Kidney epithelial cell (primary cell): ENCODE measurements at regions not wholly inside any gene's neighbourhood (a gene's known extent, or its start where the extent isn't known, plus 50 kb on each side); places are given as distances from the start of the nearest gene placed in this dataset.

Experiments
- DNase-seq: peaks from one replicate; pipeline ENCODE4 v3.0.0-alpha.2; 2010; ENCODE audit warnings: low read depth
- H3K27me3 ChIP-seq: 2 replicates; pipeline ENCODE4 v1.6.0; 2011; ENCODE audit warnings: low read length; ENCODE audit not compliant: control insufficient read depth, insufficient read depth
- H3K36me3 ChIP-seq: 2 replicates; pipeline ENCODE4 v1.5.1; 2011; ENCODE audit warnings: low read length; ENCODE audit not compliant: control insufficient read depth, insufficient read depth
- H3K4me3 ChIP-seq: 2 replicates; pipeline ENCODE4 v1.5.1; 2011; ENCODE audit warnings: low read depth, mild to moderate bottlenecking, control low read depth, low read length
- TF ChIP-seq, protein P1 (sequence below): IDR thresholded peaks from 2 replicates; pipeline ENCODE4 v1.5.1; 2011; ENCODE audit warnings: mild to moderate bottlenecking, moderate library complexity, low read length, control low read depth, inconsistent platforms; ENCODE audit not compliant: insufficient read depth, poor library complexity, severe bottlenecking

DNA sequence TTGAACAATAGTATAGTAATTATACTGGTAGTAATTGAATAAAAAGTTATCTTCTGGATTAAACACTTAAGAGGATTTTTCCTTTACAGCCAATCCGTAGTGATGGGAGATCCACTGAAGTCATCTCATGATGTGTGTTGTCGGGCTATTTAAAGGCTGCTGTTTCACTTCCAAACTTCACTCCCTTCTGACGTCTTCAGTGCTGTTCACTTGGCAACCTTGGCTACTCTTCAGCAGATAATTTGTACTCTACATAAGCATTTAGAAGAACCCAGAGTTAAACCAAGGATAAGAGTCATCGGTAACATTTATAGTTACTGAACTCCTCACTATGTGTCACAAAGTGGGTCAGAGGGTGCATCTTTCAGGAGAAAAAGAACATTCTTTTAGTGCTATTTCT lies 179.1 kb upstream of the EYA4 start:
- TF ChIP-seq, protein P1, sequence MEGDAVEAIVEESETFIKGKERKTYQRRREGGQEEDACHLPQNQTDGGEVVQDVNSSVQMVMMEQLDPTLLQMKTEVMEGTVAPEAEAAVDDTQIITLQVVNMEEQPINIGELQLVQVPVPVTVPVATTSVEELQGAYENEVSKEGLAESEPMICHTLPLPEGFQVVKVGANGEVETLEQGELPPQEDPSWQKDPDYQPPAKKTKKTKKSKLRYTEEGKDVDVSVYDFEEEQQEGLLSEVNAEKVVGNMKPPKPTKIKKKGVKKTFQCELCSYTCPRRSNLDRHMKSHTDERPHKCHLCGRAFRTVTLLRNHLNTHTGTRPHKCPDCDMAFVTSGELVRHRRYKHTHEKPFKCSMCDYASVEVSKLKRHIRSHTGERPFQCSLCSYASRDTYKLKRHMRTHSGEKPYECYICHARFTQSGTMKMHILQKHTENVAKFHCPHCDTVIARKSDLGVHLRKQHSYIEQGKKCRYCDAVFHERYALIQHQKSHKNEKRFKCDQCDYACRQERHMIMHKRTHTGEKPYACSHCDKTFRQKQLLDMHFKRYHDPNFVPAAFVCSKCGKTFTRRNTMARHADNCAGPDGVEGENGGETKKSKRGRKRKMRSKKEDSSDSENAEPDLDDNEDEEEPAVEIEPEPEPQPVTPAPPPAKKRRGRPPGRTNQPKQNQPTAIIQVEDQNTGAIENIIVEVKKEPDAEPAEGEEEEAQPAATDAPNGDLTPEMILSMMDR: no peak
- Histone ChIP-seq H3K4me3 (no peak overlapping the region), H3K36me3 (no peaks in the 10 kb centered on the region), H3K27me3 (no peaks in the 10 kb centered on the region)
- no peak for DNase-seq

DNA sequence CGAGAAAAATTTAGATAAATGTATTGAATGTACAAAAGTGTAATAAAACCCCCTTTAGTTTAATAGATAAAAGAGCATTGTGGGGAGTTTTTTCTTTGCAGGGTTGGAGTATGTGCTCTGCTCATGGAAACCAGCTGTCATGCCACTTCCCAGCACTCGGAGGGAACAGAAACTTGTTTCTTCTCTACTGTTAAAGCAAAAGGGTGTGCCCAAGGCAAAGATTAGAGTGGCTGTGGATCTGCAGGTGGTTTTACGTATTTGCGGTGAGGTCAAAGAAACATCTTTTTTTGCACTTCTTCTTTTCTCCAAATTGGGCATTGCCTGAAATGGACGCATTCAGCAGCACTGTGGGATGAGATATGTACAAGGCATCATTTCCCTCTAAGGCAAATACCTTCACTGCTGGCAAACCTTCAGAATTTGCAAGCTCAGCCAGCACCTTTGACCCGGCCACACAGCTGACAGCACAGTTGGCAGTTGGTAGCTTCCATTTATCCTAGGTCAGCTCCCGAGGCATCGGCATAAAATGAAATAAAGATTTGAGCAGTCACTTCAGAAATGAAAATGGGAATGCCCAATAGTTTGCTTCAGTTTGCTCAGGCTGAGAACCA lies 178.4 kb upstream of the EYA4 start:
- Histone ChIP-seq H3K4me3 (no peak overlapping the region), H3K27me3 (no peaks in the 10 kb centered on the region), H3K36me3 (no peaks in the 10 kb centered on the region)
- TF ChIP-seq, protein P1: no peak
- no peak for DNase-seq

DNA sequence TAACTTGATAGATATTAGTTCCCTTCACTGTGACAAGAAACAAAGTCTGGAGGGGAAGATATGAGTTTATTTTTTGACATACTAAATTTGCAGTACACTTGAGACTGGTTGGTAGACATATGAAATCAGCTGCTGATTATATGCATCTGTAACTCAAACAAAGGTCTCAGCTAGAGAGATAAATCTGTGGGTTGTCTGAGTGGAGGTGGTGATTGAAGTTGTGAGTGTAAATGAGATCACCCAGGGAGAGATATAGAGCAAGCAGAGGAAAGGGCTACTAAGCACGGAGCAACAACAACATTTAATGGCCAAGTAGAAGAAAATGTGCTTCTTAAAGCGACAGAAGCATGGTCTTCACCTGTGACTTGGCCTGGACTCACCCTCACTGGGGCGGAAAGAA lies 173.2 kb upstream of the EYA4 start:
- no peak for DNase-seq
- TF ChIP-seq, protein P1: no peak

DNA sequence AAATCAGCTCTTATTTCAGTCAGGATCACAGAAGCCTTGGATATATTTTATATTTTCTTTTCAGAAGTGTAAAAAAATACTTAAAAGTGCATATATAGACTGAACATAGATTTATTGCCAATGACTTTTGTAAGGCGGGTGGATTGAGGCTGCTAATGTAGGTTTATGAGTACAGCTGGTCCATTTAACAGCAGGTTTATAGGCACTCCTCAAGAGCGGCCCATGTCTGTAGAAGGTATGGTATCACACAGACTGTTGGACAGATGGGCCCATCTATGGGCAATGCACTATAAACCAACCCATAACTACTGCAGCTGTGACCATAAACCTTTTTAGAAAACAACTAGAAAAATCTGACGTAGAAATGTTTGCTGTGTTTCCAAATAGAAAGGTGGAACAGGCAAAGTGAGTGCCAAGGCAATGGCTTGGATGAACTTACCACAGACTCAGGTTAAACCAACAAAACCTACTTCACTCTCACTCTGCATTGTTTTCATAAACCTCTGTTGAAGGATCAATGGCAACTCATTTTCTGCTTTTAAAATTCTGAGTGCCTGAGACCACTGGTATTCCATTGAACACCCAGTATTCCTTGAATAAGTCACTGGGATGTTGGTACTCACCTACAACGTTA lies 170.6 kb upstream of the EYA4 start:
- TF ChIP-seq, protein P1: no peak
- DNase-seq: no peak
- Histone ChIP-seq H3K36me3 (no peaks in the 10 kb centered on the region), H3K4me3 (no peak overlapping the region), H3K27me3 (no peaks in the 10 kb centered on the region)

More for the DNA sequence above, 173.2 kb upstream of the EYA4 start:
- Histone ChIP-seq H3K4me3 (no peak overlapping the region), H3K27me3 (no peaks in the 10 kb centered on the region), H3K36me3 (no peaks in the 10 kb centered on the region)

DNA sequence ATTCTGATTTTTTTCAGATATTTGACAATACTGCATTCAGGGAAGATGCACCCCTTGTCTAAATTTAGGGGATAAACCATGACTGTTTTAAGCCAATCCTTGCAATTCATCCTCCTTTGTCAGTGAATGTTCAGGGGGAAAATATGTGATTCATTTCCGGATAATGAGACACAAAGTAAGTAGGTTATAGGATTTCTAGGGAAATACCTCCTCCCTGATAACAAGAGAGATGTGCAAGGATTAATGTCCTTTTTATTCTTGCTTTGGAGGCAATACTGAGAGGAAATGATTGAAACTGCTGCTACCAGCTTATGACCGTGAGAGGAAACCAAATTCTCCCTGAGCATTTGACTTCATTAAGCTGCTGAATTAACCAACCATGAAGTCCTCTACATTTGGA lies 161.3 kb upstream of the EYA4 start:
- no peak for DNase-seq
- Histone ChIP-seq H3K4me3 (no peak overlapping the region), H3K27me3 (no peaks in the 10 kb centered on the region), H3K36me3 (no peaks in the 10 kb centered on the region)
- TF ChIP-seq, protein P1: no peak
